ENCODE measurements at regions not wholly inside any gene's neighbourhood (a gene's known extent, or its start where the extent isn't known, plus 50 kb on each side); places are given as distances from the start of the nearest gene placed in this dataset.
"Not testable (repeated sequence)": the region's sequence is repeated elsewhere in the genome, so short reads cannot be mapped to it uniquely, and the experiment has no call there.

GRCh38 chrX:45506149-45506730 is 305.6 kb upstream of the DIPK2B start:
- H3K27me3 ChIP-seq: no peaks in the 10 kb centered on the region
- no peak overlapping the region for H3K27ac ChIP-seq
- no peaks in the 10 kb centered on the region for H3K9me3 ChIP-seq
- no peak overlapping the region for H3K4me3 ChIP-seq
- H3K36me3 ChIP-seq: no peaks in the 10 kb centered on the region
- peaks cover 0 to 10% (median 4%) of the 10 kb centered on the region in 4 donors for H3K4me1 ChIP-seq
- WGBS (ENCODE audit: insufficient coverage, low coverage, low lambda C conversion rate, missing lambda C conversion rate): 94% methylated on average over 2 of the region's 2 CpGs
- ATAC-seq: no peak
- no peak for DNase-seq
- TF ChIP-seq POLR2A (IDR thresholded peaks at IDR 0.05) (no peak), CTCF (IDR thresholded peaks at IDR 0.05) (no peak)
- intact Hi-C loops (cut with DNase I): no loop called here

GRCh38 chrX:45505214-45505613 is 304.5 kb upstream of the DIPK2B start:
- WGBS (ENCODE audit: insufficient coverage, low coverage, low lambda C conversion rate, missing lambda C conversion rate): 20% methylated on average over 1 of the region's 1 CpG
- H3K4me3 ChIP-seq: no peak overlapping the region
- H3K27ac ChIP-seq: no peak overlapping the region
- peaks cover 0 to 10% (median 4%) of the 10 kb centered on the region in 4 donors for H3K4me1 ChIP-seq
- no peaks in the 10 kb centered on the region for H3K36me3 ChIP-seq
- H3K9me3 ChIP-seq: no peaks in the 10 kb centered on the region
- no peaks in the 10 kb centered on the region for H3K27me3 ChIP-seq
- intact Hi-C loops (cut with DNase I): no loop called here
- DNase-seq: no peak
- no peak for TF ChIP-seq POLR2A (IDR thresholded peaks at IDR 0.05)
- TF ChIP-seq CTCF (IDR thresholded peaks at IDR 0.05): no peak
- ATAC-seq: no peak

GRCh38 chrX:45503787-45504362 is 303.2 kb upstream of the DIPK2B start:
- ATAC-seq; H3K4me3 ChIP-seq; H3K9me3 ChIP-seq; intact Hi-C loops (cut with DNase I); H3K36me3 ChIP-seq; DNase-seq; H3K27me3 ChIP-seq; H3K27ac ChIP-seq: not testable (repeated sequence)
- H3K4me1 ChIP-seq: peaks cover 0 to 10% (median 4%) of the 10 kb centered on the region in 4 donors
- WGBS (ENCODE audit: insufficient coverage, low coverage, low lambda C conversion rate, missing lambda C conversion rate): 71% methylated on average over 3 of the region's 31 CpGs

- intact Hi-C loops (cut with DNase I): no loop called here
- Histone ChIP-seq H3K9me3 (no peaks in the 10 kb centered on the region), H3K4me1 (peaks cover 0 to 10% (median 4%) of the 10 kb centered on the region in 4 donors), H3K27ac (no peak overlapping the region), H3K36me3 (no peaks in the 10 kb centered on the region), H3K4me3 (no peak overlapping the region), H3K27me3 (no peaks in the 10 kb centered on the region)
- 51% methylated on average over 2 of the region's 2 CpGs for WGBS (ENCODE audit: insufficient coverage, low coverage, low lambda C conversion rate, missing lambda C conversion rate)
- ATAC-seq: peak in 2 of 4 donors; percentile 52 to 58
- no peak for TF ChIP-seq POLR2A (IDR thresholded peaks at IDR 0.05)
- TF ChIP-seq CTCF (IDR thresholded peaks at IDR 0.05): no peak
- no peak for DNase-seq
Measured at GRCh38 chrX:45502396-45502795, 301.7 kb upstream of the DIPK2B start.

- TF ChIP-seq CTCF (IDR thresholded peaks at IDR 0.05) (no peak), POLR2A (IDR thresholded peaks at IDR 0.05) (no peak)
- peaks cover 0 to 3% of the 10 kb centered on the region in 2 donors for H3K27me3 ChIP-seq
- intact Hi-C loops (cut with DNase I): no loop called here
- no peaks in the 10 kb centered on the region for H3K36me3 ChIP-seq
- ATAC-seq (no peak), DNase-seq (no peak)
- H3K4me3 ChIP-seq: no peak overlapping the region
- no peak overlapping the region for H3K27ac ChIP-seq
- WGBS (ENCODE audit: insufficient coverage, low coverage, low lambda C conversion rate, missing lambda C conversion rate): 50% methylated on average over 3 of the region's 3 CpGs
- no peaks in the 10 kb centered on the region for H3K4me1 ChIP-seq
- H3K9me3 ChIP-seq: no peaks in the 10 kb centered on the region
Measured at GRCh38 chrX:45497290-45497689, 296.6 kb upstream of the DIPK2B start.
